HL-60 (cell line): ENCODE measurements at regions not wholly inside any gene's neighbourhood (a gene's known extent, or its start where the extent isn't known, plus 50 kb on each side); places are given as distances from the start of the nearest gene placed in this dataset.

Experiments
- POLR2AphosphoS5 ChIP-seq: IDR thresholded peaks from 2 replicates; pipeline ENCODE4 v1.6.1; 2012; ENCODE audit warnings: low read depth
- TF ChIP-seq, protein P1 (sequence below): IDR thresholded peaks from one replicate; pipeline ENCODE4 v1.5.1; 2011; ENCODE audit warnings: low read length, control low read depth, inconsistent platforms; ENCODE audit not compliant: insufficient read depth
- TF ChIP-seq, protein P2 (sequence below): IDR thresholded peaks from 2 replicates; pipeline ENCODE4 v1.6.1; 2012; ENCODE audit warnings: low read depth; ENCODE audit not compliant: insufficient replicate concordance

- TF ChIP-seq, protein P1, sequence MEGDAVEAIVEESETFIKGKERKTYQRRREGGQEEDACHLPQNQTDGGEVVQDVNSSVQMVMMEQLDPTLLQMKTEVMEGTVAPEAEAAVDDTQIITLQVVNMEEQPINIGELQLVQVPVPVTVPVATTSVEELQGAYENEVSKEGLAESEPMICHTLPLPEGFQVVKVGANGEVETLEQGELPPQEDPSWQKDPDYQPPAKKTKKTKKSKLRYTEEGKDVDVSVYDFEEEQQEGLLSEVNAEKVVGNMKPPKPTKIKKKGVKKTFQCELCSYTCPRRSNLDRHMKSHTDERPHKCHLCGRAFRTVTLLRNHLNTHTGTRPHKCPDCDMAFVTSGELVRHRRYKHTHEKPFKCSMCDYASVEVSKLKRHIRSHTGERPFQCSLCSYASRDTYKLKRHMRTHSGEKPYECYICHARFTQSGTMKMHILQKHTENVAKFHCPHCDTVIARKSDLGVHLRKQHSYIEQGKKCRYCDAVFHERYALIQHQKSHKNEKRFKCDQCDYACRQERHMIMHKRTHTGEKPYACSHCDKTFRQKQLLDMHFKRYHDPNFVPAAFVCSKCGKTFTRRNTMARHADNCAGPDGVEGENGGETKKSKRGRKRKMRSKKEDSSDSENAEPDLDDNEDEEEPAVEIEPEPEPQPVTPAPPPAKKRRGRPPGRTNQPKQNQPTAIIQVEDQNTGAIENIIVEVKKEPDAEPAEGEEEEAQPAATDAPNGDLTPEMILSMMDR, result no peak
- TF ChIP-seq POLR2AphosphoS5, result no peak
- TF ChIP-seq, protein P2, sequence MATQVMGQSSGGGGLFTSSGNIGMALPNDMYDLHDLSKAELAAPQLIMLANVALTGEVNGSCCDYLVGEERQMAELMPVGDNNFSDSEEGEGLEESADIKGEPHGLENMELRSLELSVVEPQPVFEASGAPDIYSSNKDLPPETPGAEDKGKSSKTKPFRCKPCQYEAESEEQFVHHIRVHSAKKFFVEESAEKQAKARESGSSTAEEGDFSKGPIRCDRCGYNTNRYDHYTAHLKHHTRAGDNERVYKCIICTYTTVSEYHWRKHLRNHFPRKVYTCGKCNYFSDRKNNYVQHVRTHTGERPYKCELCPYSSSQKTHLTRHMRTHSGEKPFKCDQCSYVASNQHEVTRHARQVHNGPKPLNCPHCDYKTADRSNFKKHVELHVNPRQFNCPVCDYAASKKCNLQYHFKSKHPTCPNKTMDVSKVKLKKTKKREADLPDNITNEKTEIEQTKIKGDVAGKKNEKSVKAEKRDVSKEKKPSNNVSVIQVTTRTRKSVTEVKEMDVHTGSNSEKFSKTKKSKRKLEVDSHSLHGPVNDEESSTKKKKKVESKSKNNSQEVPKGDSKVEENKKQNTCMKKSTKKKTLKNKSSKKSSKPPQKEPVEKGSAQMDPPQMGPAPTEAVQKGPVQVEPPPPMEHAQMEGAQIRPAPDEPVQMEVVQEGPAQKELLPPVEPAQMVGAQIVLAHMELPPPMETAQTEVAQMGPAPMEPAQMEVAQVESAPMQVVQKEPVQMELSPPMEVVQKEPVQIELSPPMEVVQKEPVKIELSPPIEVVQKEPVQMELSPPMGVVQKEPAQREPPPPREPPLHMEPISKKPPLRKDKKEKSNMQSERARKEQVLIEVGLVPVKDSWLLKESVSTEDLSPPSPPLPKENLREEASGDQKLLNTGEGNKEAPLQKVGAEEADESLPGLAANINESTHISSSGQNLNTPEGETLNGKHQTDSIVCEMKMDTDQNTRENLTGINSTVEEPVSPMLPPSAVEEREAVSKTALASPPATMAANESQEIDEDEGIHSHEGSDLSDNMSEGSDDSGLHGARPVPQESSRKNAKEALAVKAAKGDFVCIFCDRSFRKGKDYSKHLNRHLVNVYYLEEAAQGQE, result no peak
Observed at GRCh38 chr12:67434671-67435370, 165.7 kb downstream of the CAND1 start.
